Stomach smooth muscle (tissue), 2 donors: ENCODE measurements at regions not wholly inside any gene's neighbourhood (a gene's known extent, or its start where the extent isn't known, plus 50 kb on each side); places are given as distances from the start of the nearest gene placed in this dataset.

ENCODE experiments used
- H3K27ac ChIP-seq: one replicate; pipeline ENCODE4 v1.7.0; 2013; ENCODE audit warnings: mild to moderate bottlenecking, low read length, inconsistent platforms
- H3K27me3 ChIP-seq, 2 donors: one replicate each; pipeline ENCODE4 v1.7.0; 2013; ENCODE audit warnings: low read length in 2 of 2; ENCODE audit not compliant: insufficient read depth in 2 of 2, control insufficient read depth in 1 of 2
- H3K36me3 ChIP-seq, 2 donors: one replicate each; pipeline ENCODE4 v1.7.0; 2013; ENCODE audit warnings: low read length in 2 of 2; ENCODE audit not compliant: control insufficient read depth in 2 of 2, insufficient read depth in 2 of 2
- H3K4me1 ChIP-seq: one replicate; pipeline ENCODE4 v1.7.0; 2013; ENCODE audit warnings: low read length; ENCODE audit not compliant: control insufficient read depth, insufficient read depth
- H3K4me3 ChIP-seq, 2 donors: one replicate each; pipeline ENCODE4 v1.7.0; 2013; ENCODE audit warnings: low read length in 2 of 2
- H3K9ac ChIP-seq, 2 donors: one replicate each; pipeline ENCODE4 v1.7.0; 2013; ENCODE audit warnings: low read length in 2 of 2, mild to moderate bottlenecking in 1 of 2
- H3K9me3 ChIP-seq, 2 donors: one replicate each; pipeline ENCODE4 v1.7.0; 2013; ENCODE audit warnings: low read length in 2 of 2; ENCODE audit not compliant: control insufficient read depth in 2 of 2
- donor health status: healthy.
- donor health status: Pancreatic carcinoma.

- Histone ChIP-seq H3K9me3 (no peaks in the 10 kb centered on the region), H3K27ac (no peak overlapping the region)
Observed at GRCh38 chr3:147000274-147000673, 395.1 kb upstream of the PLSCR5 start.

GRCh38 chr3:146991907-146992306, 386.8 kb upstream of the PLSCR5 start:
- H3K27me3 ChIP-seq = no peaks in the 10 kb centered on the region
- no peaks in the 10 kb centered on the region for H3K36me3 ChIP-seq
- H3K4me3 ChIP-seq = no peak overlapping the region
- H3K27ac ChIP-seq = no peak overlapping the region
- no peak overlapping the region for H3K9ac ChIP-seq
- no peaks in the 10 kb centered on the region for H3K9me3 ChIP-seq
- no peaks in the 10 kb centered on the region for H3K4me1 ChIP-seq

More at GRCh38 chr3:147000274-147000673, 395.1 kb upstream of the PLSCR5 start:
- Histone ChIP-seq H3K4me3 (no peak overlapping the region), H3K36me3 (no peaks in the 10 kb centered on the region), H3K27me3 (no peaks in the 10 kb centered on the region), H3K4me1 (no peaks in the 10 kb centered on the region), H3K9ac (no peak overlapping the region)

DNA sequence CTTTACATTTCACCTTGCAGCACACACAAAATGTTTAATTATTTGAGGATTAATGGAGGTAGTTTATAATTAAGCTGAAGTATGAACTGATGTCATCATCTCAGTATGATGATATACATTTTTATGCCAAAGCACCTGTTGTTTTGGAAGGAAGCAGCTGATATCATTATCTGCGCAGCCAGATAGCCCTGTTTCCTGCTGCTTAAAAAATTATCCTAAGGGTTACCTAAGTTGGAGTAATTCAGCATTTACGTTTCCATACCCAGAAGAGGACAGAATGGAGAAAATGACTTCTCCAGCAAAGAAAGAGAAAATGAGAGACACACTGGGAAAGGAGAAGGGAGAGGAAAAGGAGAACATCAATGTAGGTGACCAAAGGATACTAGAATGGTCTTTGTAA, 370.3 kb upstream of the PLSCR5 start:
- Histone ChIP-seq H3K36me3 (no peaks in the 10 kb centered on the region), H3K9me3 (no peaks in the 10 kb centered on the region), H3K9ac (no peak overlapping the region), H3K4me3 (no peak overlapping the region), H3K27ac (no peak overlapping the region), H3K4me1 (no peaks in the 10 kb centered on the region), H3K27me3 (no peaks in the 10 kb centered on the region)

DNA sequence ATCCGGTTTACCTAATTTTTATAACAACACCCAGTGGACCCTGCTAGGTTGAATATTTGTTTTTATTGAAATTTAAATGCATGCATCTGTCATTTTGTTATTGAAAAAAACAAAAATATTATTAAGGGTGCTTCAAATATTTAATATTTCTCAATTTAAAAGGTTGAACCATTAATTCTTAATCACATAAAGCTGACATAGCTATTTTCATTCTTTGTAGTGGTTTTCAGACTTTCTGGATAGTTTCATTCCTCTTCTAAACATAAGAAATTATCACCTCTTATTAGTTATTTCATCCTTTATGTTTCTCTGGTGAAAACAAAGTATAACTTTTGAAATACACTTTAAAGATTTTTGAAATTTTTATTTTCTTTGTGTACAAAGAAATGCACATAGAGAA, 369.9 kb upstream of the PLSCR5 start:
- Histone ChIP-seq H3K4me3 (no peak overlapping the region), H3K27ac (no peak overlapping the region), H3K4me1 (no peaks in the 10 kb centered on the region), H3K27me3 (no peaks in the 10 kb centered on the region), H3K9ac (no peak overlapping the region), H3K9me3 (no peaks in the 10 kb centered on the region), H3K36me3 (no peaks in the 10 kb centered on the region)

- Histone ChIP-seq H3K27ac (no peak overlapping the region), H3K36me3 (no peaks in the 10 kb centered on the region), H3K4me3 (no peak overlapping the region), H3K27me3 (no peaks in the 10 kb centered on the region), H3K9me3 (no peaks in the 10 kb centered on the region), H3K9ac (no peak overlapping the region), H3K4me1 (no peaks in the 10 kb centered on the region)
Observed at GRCh38 chr3:146974001-146974400, 368.9 kb upstream of the PLSCR5 start.

DNA sequence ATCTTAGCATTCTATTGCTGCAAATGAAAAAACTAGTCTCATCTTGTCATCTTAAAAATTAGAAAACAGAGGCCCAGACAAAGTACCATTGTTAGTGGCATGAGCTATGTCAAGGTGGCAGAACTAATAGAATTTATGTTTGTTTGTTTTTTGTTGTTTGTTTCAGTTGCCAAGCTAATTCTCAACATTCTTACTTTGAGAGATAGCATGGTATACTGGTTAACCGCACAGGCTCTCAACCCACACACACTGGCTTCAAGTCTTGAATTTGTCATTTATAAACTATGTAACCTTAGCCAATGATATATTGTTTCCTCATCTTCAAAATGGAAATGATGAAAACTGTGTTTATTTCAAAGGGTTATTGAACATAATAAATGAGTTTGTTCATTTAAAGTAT, 367.6 kb upstream of the PLSCR5 start:
- H3K27me3 ChIP-seq = no peaks in the 10 kb centered on the region
- H3K4me1 ChIP-seq = no peaks in the 10 kb centered on the region
- H3K27ac ChIP-seq = no peak overlapping the region
- H3K9me3 ChIP-seq = no peaks in the 10 kb centered on the region
- H3K36me3 ChIP-seq = no peaks in the 10 kb centered on the region
- H3K9ac ChIP-seq = no peak overlapping the region
- no peak overlapping the region for H3K4me3 ChIP-seq

DNA sequence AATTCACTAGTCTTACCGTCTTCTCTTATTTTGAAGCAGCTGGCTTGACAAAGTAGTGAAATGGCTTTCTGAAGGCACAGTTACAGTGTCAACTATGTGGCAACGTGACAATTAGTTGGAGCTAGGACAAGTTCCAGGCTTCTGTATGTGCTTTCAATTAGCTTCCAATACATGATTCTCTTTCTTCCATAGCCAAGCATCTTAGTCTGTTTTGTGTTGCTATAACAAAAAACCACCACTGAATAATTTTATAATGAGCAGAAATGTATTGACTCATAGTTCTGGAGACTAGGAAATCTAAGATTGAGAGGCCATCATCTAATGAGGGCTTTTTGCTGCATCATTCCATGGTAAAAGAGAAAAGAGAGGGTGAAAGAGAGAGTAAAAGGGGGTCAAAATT, 365.1 kb upstream of the PLSCR5 start:
- no peaks in the 10 kb centered on the region for H3K27me3 ChIP-seq
- no peaks in the 10 kb centered on the region for H3K9me3 ChIP-seq
- H3K4me1 ChIP-seq = no peaks in the 10 kb centered on the region
- H3K27ac ChIP-seq = no peak overlapping the region
- no peak overlapping the region for H3K4me3 ChIP-seq
- H3K9ac ChIP-seq = no peak overlapping the region
- no peaks in the 10 kb centered on the region for H3K36me3 ChIP-seq

DNA sequence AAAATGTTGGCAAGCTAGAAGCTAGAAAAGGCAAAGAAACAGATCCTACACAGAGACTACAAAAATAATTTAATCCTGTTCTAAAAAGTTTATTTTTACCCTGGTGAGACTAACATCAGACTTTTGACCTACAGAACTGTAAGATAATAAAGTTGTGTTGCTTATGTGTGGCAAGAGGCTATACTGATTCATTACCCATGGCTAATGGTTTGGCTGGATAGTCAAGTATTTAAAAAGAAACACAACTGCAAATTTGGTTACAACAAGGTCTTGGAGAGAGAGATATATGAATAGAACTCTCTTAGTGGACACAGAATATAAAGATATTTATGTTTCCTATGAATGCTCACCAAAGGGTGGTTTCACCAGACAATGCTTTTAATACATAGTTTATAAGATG, 364.2 kb upstream of the PLSCR5 start:
- no peak overlapping the region for H3K27ac ChIP-seq
- no peaks in the 10 kb centered on the region for H3K4me1 ChIP-seq
- H3K27me3 ChIP-seq = no peaks in the 10 kb centered on the region
- no peaks in the 10 kb centered on the region for H3K36me3 ChIP-seq
- H3K9me3 ChIP-seq = no peaks in the 10 kb centered on the region
- H3K4me3 ChIP-seq = no peak overlapping the region
- H3K9ac ChIP-seq = no peak overlapping the region

DNA sequence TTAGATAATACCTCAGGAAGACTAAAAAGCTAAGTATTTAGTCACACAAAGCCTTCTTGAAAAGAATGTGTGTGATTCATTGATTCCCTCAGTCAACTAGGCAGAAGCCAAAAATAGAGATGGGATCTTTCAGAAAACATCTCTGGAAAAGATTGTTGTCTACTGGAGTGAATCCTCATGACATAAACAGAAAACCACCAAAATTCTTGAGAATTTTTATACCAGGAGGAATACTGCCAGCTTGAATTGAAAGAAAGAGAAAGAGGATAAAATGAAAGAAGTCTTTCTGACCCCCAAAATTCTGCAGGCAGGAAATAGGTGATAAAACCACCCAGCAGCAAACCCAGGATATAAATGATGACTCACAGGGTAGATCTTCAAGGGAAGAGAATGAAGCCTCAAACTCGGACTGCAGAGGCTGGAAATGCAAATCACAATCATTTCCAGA, 363.1 kb upstream of the PLSCR5 start:
- H3K9ac ChIP-seq = no peak overlapping the region
- no peaks in the 10 kb centered on the region for H3K9me3 ChIP-seq
- H3K27ac ChIP-seq = no peak overlapping the region
- no peaks in the 10 kb centered on the region for H3K27me3 ChIP-seq
- H3K4me3 ChIP-seq = no peak overlapping the region
- no peaks in the 10 kb centered on the region for H3K4me1 ChIP-seq
- no peaks in the 10 kb centered on the region for H3K36me3 ChIP-seq

DNA sequence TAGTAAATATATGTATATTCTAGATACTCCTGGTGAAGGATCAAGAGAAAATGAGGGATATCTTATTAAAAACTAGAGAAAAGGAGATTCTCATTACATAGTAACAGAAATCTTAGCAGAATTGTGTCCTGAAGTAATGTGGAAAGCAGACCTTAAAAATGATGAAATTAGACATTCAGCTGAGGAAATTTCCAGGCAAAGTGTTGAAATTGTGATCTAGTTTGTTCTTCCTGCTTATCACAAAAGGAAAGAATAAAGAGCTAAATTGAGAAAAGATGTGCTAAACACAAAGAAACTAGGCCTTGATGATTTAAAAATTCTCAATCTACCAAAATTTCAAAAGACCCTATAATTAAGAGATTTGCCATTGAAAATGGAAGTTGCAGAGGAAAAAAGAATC, 362.6 kb upstream of the PLSCR5 start:
- Histone ChIP-seq H3K9ac (no peak overlapping the region), H3K9me3 (no peaks in the 10 kb centered on the region), H3K36me3 (no peaks in the 10 kb centered on the region), H3K4me3 (no peak overlapping the region), H3K4me1 (no peaks in the 10 kb centered on the region), H3K27ac (no peak overlapping the region), H3K27me3 (no peaks in the 10 kb centered on the region)

- H3K27me3 ChIP-seq = no peaks in the 10 kb centered on the region
- no peaks in the 10 kb centered on the region for H3K4me1 ChIP-seq
- H3K9ac ChIP-seq = no peak overlapping the region
- no peaks in the 10 kb centered on the region for H3K36me3 ChIP-seq
- H3K4me3 ChIP-seq = no peak overlapping the region
- H3K27ac ChIP-seq = no peak overlapping the region
- H3K9me3 ChIP-seq = no peaks in the 10 kb centered on the region
Observed at GRCh38 chr3:146966124-146966523, 361.0 kb upstream of the PLSCR5 start.
